Fibroblast of skin of back (primary cell): ENCODE measurements at regions not wholly inside any gene's neighbourhood (a gene's known extent, or its start where the extent isn't known, plus 50 kb on each side); places are given as distances from the start of the nearest gene placed in this dataset.
"Not testable (repeated sequence)": the region's sequence is repeated elsewhere in the genome, so short reads cannot be mapped to it uniquely, and the experiment has no call there.

Experiments used
- DNase-seq: peaks from one replicate; pipeline ENCODE4 v3.0.0-alpha.2; 2013

GRCh38 chr1:14140831-14141401 is 440.9 kb downstream of the PRDM2 start:
- no peak for DNase-seq

GRCh38 chr1:14141656-14142055 is 441.7 kb downstream of the PRDM2 start:
- DNase-seq: no peak

GRCh38 chr1:14142397-14143100 is 442.6 kb downstream of the PRDM2 start:
- DNase-seq: no peak

- no peak for DNase-seq
These were observed 443.8 kb downstream of the PRDM2 start for GRCh38 chr1:14143777-14144176.

GRCh38 chr1:14148526-14148925 is 448.5 kb downstream of the PRDM2 start:
- DNase-seq: no peak

GRCh38 chr1:14149431-14149830 is 449.1 kb upstream of the KAZN start:
- no peak for DNase-seq

- DNase-seq: no peak
These were observed 441.9 kb upstream of the KAZN start for GRCh38 chr1:14156543-14156942.

GRCh38 chr1:14160781-14161180 is 437.7 kb upstream of the KAZN start:
- DNase-seq: no peak

GRCh38 chr1:14163246-14163645 is 435.2 kb upstream of the KAZN start:
- no peak for DNase-seq

GRCh38 chr1:14165371-14165801 is 433.1 kb upstream of the KAZN start:
- no peak for DNase-seq

GRCh38 chr1:14167884-14168283 is 430.6 kb upstream of the KAZN start:
- DNase-seq: no peak

- no peak for DNase-seq
These were observed 430.0 kb upstream of the KAZN start for GRCh38 chr1:14168326-14169063.

GRCh38 chr1:14173598-14173997 is 424.9 kb upstream of the KAZN start:
- DNase-seq: no peak

GRCh38 chr1:14177866-14178265 is 420.6 kb upstream of the KAZN start:
- DNase-seq: not testable (repeated sequence)

GRCh38 chr1:14180738-14181137 is 417.7 kb upstream of the KAZN start:
- no peak for DNase-seq

- DNase-seq: no peak
These were observed 417.2 kb upstream of the KAZN start for GRCh38 chr1:14181191-14181795.

GRCh38 chr1:14182856-14183255 is 415.6 kb upstream of the KAZN start:
- no peak for DNase-seq

GRCh38 chr1:14183329-14183728 is 415.2 kb upstream of the KAZN start:
- no peak for DNase-seq

GRCh38 chr1:14184454-14184853 is 414.0 kb upstream of the KAZN start:
- no peak for DNase-seq

GRCh38 chr1:14189381-14189780 is 409.1 kb upstream of the KAZN start:
- no peak for DNase-seq

GRCh38 chr1:14190508-14190907 is 408.0 kb upstream of the KAZN start:
- no peak for DNase-seq

GRCh38 chr1:14194511-14194910 is 404.0 kb upstream of the KAZN start:
- no peak for DNase-seq

GRCh38 chr1:14205066-14205465 is 393.4 kb upstream of the KAZN start:
- DNase-seq: no peak

- DNase-seq: peak; percentile 66
These were observed 383.3 kb upstream of the KAZN start for GRCh38 chr1:14215151-14215550.
